ENCODE measurements at regions not wholly inside any gene's neighbourhood (a gene's known extent, or its start where the extent isn't known, plus 50 kb on each side); places are given as distances from the start of the nearest gene placed in this dataset.
"Not testable (repeated sequence)": the region's sequence is repeated elsewhere in the genome, so short reads cannot be mapped to it uniquely, and the experiment has no call there.

GRCh38 chr22:49392247-49392646 is 435.4 kb downstream of the BRD1 start:
- DNase-seq = no peak

GRCh38 chr22:49391436-49391835 is 436.2 kb downstream of the BRD1 start:
- no peak for DNase-seq

GRCh38 chr22:49390954-49391353 is 436.7 kb downstream of the BRD1 start:
- DNase-seq = no peak

- DNase-seq = not testable (repeated sequence)
Measured at GRCh38 chr22:49383909-49384308, 443.8 kb downstream of the BRD1 start.

GRCh38 chr22:49382451-49382735 is 445.3 kb downstream of the BRD1 start:
- no peak for DNase-seq

GRCh38 chr22:49381595-49382450 is 445.9 kb downstream of the BRD1 start:
- no peak for DNase-seq

- no peak for DNase-seq
Measured at GRCh38 chr22:49380828-49381114, 446.9 kb downstream of the BRD1 start.

- DNase-seq = no peak
Measured at GRCh38 chr22:49380095-49380827, 447.4 kb downstream of the BRD1 start.

- no peak for DNase-seq
Measured at GRCh38 chr22:49377306-49377705, 450.4 kb downstream of the BRD1 start.

GRCh38 chr22:49373801-49374226 is 453.9 kb downstream of the BRD1 start:
- DNase-seq = no peak

- no peak for DNase-seq
Measured at GRCh38 chr22:49373289-49373666, 454.4 kb downstream of the BRD1 start.

- no peak for DNase-seq
Measured at GRCh38 chr22:49372530-49373288, 455.0 kb downstream of the BRD1 start.

GRCh38 chr22:49372111-49372529 is 455.6 kb downstream of the BRD1 start:
- DNase-seq = no peak

- no peak for DNase-seq
Measured at GRCh38 chr22:49371325-49372110, 456.2 kb downstream of the BRD1 start.

- DNase-seq = no peak
Measured at GRCh38 chr22:49370627-49371301, 456.9 kb downstream of the BRD1 start.

GRCh38 chr22:49369726-49370626 is 457.7 kb downstream of the BRD1 start:
- DNase-seq = no peak

GRCh38 chr22:49368976-49369725 is 458.5 kb downstream of the BRD1 start:
- DNase-seq = no peak

- no peak for DNase-seq
Measured at GRCh38 chr22:49368221-49368975, 459.3 kb downstream of the BRD1 start.

- DNase-seq = no peak
Measured at GRCh38 chr22:49367041-49367697, 460.5 kb downstream of the BRD1 start.

Data from skin of body (tissue), 1 donor.